HEK293T (cell line): ENCODE measurements at regions not wholly inside any gene's neighbourhood (a gene's known extent, or its start where the extent isn't known, plus 50 kb on each side); places are given as distances from the start of the nearest gene placed in this dataset.

Source experiments
- ARNT ChIP-seq: fragments of 450-650 bp; IDR thresholded peaks from 2 replicates; pipeline ENCODE4 v1.6.1; 2017; ENCODE audit warnings: mild to moderate bottlenecking
- BHLHE40 ChIP-seq: fragments of 450-650 bp; IDR thresholded peaks from 2 replicates; pipeline ENCODE4 v1.6.1; 2016; ENCODE audit warnings: mild to moderate bottlenecking, moderate library complexity, borderline replicate concordance
- CTBP1 ChIP-seq: fragments of 450-650 bp; IDR thresholded peaks from 2 replicates; pipeline ENCODE4 v1.6.1; 2016; ENCODE audit warnings: borderline replicate concordance
- ELF4 ChIP-seq: fragments of 450-650 bp; IDR thresholded peaks from 2 replicates; pipeline ENCODE4 v1.6.1; 2017; ENCODE audit warnings: antibody characterized with exemption
- FOXA1 ChIP-seq: fragments of 450-650 bp; IDR thresholded peaks from 2 replicates; pipeline ENCODE4 v1.6.1; 2016; ENCODE audit warnings: mild to moderate bottlenecking
- FOXK2 ChIP-seq: fragments of 450-650 bp; IDR thresholded peaks from 2 replicates; pipeline ENCODE4 v1.6.1; 2016; ENCODE audit warnings: mild to moderate bottlenecking
- FOXM1 ChIP-seq: fragments of 450-650 bp; IDR thresholded peaks from 2 replicates; pipeline ENCODE4 v1.6.1; 2017; ENCODE audit warnings: mild to moderate bottlenecking, borderline replicate concordance
- NFRKB ChIP-seq: fragments of 450-650 bp; IDR thresholded peaks from 2 replicates; pipeline ENCODE4 v1.6.1; 2016; ENCODE audit warnings: mild to moderate bottlenecking, moderate library complexity
- PKNOX1 ChIP-seq: fragments of 450-650 bp; IDR thresholded peaks from 2 replicates; pipeline ENCODE4 v1.6.1; 2016
- SP1 ChIP-seq: fragments of 450-650 bp; IDR thresholded peaks from 2 replicates; pipeline ENCODE4 v1.6.1; 2017
- SUZ12 ChIP-seq: fragments of 450-650 bp; IDR thresholded peaks from 2 replicates; pipeline ENCODE4 v1.6.1; 2016; ENCODE audit warnings: mild to moderate bottlenecking
- TARDBP ChIP-seq: fragments of 450-650 bp; IDR thresholded peaks from 2 replicates; pipeline ENCODE4 v1.6.1; 2016
- ZNF384 ChIP-seq: fragments of 450-650 bp; IDR thresholded peaks from 2 replicates; pipeline ENCODE4 v1.6.1; 2016

GRCh38 chr14:75363130-75363529 lies 64.7 kb upstream of the JDP2 start:
- TF ChIP-seq FOXA1, result no peak
- no peak for TF ChIP-seq TARDBP
- TF ChIP-seq NFRKB, result no peak
- TF ChIP-seq FOXK2, result no peak
- TF ChIP-seq ZNF384, result no peak
- no peak for TF ChIP-seq PKNOX1
- no peak for TF ChIP-seq SP1
- no peak for TF ChIP-seq ARNT
- no peak for TF ChIP-seq BHLHE40
- TF ChIP-seq CTBP1, result no peak
- no peak for TF ChIP-seq FOXM1
- TF ChIP-seq ELF4, result no peak
- no peak for TF ChIP-seq SUZ12
